GM21737 (cell line): ENCODE measurements at regions not wholly inside any gene's neighbourhood (a gene's known extent, or its start where the extent isn't known, plus 50 kb on each side); places are given as distances from the start of the nearest gene placed in this dataset.
"Not testable (repeated sequence)": the region's sequence is repeated elsewhere in the genome, so short reads cannot be mapped to it uniquely, and the experiment has no call there.

Experiments used
- ATAC-seq: cut with Tn5 transposase; IDR thresholded peaks from one replicate; pipeline ENCODE4 v1.9.1; 2021; ENCODE audit warnings: mild to moderate bottlenecking, moderate library complexity; ENCODE audit not compliant: unreplicated experiment

DNA sequence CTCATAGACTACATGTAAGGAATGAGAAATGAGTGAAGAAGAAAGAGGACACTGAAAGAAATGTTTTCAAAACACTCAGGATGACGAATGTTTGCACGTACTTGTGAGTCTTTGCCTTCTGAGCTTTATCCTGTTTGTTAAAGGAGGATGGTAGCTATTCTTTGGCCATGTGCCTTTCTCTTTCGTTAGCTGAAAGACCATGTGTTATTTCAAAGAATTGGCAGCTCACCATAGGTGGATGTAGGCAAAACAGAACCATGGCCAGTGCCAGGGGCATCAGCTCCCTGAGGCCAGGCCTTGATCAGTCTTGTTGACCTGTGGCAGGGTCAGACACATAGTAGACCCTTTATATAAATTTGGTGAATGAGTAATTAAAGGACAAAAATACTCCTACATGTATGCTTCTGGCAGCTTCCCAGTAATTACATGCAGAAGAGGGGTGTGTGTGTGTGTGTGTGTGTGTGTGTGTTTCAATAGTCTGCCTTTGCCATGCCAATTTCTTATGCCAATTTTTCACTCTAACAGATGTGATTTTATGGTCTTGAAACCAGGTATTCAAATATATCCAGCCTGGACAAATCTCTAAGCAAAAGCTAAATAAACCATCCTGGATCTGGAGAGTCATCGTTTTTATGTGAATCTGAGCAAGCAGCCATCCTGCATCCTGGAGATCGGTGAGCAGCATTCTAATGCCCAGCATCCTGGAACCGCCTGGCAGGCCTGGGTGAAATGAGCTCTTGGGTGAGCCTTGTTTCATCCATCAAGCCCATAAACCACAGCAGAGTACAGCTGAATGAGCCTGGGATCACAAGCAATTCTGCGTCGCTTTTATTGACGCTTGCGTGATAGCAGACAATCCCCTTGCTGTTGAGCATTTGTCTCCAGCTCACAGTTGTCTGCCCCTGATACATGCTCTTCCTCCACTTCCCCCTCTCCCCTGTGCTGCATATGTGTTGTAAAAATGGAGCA, 475.4 kb downstream of the MED10 start:
- no peak for ATAC-seq

GRCh38 chr5:5900350-5900749, 477.9 kb downstream of the ICE1 start:
- no peak for ATAC-seq

GRCh38 chr5:5899716-5900115, 477.2 kb downstream of the ICE1 start:
- no peak for ATAC-seq

GRCh38 chr5:5888284-5888683, 465.8 kb downstream of the ICE1 start:
- no peak for ATAC-seq

DNA sequence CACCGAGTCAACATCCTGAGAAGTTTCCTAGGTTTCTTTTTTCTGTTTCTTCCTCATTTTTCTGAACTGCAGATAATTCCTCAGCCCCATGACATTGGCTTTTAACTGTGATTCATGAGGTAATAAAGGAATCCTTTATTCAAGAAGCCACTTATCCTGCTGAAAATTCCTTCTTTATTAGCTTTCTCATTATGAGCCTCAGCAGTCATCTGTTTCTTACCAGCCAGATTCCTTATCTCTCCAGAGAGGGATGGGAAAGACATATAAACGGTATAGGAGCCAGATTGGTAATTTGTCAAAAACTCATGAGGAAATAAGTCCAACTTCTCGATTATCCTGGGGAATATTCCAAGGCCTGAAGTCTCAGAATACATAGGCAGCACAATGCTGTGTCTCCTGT, 465.4 kb downstream of the ICE1 start:
- no peak for ATAC-seq

DNA sequence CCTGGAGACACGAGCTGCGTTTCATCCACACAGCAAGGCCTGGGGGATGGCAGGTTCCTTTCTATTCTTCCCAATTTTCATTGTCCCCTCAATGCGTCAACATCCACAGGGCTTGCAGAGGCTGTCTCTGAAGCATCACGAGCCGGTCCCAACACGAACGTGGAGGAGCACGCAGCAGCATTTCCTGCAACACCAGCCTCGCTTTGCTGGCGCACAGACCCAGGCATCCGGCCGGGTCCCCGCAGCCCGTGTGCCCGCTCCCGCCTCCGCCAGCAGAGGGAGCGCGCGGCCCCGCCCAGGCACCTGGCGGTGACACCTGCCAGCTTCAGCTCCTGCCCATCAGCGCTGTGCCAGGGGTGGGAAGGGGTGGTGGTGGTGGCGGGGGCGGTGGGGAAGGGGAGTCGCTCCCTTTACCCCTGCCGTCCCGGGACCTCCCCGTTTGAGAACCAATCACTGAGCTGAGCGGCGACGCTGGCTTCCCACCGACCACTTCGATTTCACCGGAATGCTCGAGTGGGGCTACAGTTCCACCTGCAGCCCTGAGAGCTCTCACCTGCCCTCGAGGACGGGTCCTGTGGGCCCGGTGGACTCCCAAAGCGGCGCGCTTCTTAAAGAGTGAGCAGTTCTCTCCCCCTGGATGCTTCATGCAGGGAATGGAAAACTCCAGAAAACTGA, 464.5 kb downstream of the ICE1 start:
- ATAC-seq = no peak

- no peak for ATAC-seq
These were observed 463.9 kb downstream of the ICE1 start for GRCh38 chr5:5886353-5886752.

- ATAC-seq = no peak
These were observed 463.3 kb downstream of the ICE1 start for GRCh38 chr5:5885782-5886181.

- no peak for ATAC-seq
These were observed 462.1 kb downstream of the ICE1 start for GRCh38 chr5:5884593-5884992.

DNA sequence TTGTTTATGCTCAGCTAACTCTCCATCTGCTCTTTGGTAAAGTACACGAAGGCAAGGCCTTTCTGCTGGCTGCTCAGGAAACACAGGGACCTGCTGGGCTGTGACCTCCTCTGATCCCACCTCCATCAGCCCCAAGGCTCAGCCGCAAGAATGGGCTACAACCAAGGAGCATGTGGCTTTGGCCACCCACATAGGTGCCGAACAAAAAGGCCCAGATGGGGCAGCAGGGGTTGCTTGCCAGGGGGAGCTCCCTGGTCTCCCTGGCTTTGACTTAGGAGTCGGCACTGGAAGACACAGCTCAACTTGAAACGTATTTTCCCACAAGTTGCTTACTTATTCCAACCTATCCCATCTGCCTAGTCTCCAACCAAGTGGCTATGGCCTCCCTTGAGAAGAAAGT, 461.1 kb downstream of the ICE1 start:
- ATAC-seq = no peak

DNA sequence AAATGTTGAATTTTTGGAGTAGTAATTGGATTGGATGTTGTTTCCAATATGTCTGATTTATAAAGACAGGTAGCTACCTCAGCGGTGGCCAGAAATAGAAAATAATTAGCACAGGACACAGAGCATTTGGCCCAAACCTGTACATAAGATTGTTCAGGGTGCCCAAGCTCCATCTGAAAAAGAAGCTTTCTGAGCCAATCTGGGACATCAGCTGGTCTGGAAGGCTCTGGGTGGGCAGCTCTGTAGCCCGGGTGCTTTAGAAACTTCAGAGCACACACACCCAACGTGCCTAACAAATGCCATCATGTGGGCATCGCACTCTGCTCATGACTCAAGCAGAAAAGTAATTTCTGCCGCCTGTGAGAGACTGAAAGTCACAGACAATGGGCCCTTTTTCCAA, 460.7 kb downstream of the ICE1 start:
- ATAC-seq = no peak

DNA sequence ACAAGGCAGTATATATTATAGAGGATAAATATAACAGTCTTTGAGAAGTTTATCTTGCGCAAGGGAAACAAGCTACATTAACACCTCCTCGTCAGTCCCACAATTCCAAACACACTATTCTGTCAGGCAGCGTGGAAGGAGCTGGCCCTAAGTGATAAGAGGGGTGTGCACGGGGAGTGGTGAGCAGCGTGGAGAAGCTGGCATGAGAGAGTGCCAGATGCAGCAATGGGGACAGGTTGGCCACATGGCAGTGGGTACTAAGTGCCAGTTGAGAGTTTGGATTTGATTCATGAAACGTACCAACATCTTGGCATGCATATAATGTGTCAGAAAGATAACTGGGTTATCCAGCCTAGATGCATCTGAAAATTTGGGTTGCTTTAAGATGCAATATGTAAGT, 460.2 kb downstream of the ICE1 start:
- no peak for ATAC-seq

- peak; percentile 57 for ATAC-seq
These were observed 458.8 kb downstream of the ICE1 start for GRCh38 chr5:5881294-5881693.

- no peak for ATAC-seq
These were observed 457.7 kb downstream of the ICE1 start for GRCh38 chr5:5880077-5880763.

DNA sequence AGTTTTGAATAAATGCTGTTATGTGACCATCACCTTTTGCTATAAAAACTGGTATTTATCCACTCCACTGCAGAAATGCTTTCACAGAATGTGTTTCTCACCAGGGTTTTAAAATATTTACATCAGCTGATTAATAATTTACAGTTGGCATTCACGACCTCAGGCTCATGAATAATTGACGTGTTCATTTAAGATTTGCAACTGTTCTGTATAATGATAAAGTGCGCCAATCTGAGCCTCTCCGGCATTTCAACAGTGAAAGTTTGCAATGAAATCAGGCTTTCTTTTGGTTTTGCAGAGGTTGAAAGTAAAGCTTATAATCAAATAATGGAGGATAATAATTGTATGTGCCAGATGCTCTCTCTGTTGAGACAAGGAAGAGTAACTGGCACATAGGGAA, 434.9 kb downstream of the ICE1 start:
- no peak for ATAC-seq

DNA sequence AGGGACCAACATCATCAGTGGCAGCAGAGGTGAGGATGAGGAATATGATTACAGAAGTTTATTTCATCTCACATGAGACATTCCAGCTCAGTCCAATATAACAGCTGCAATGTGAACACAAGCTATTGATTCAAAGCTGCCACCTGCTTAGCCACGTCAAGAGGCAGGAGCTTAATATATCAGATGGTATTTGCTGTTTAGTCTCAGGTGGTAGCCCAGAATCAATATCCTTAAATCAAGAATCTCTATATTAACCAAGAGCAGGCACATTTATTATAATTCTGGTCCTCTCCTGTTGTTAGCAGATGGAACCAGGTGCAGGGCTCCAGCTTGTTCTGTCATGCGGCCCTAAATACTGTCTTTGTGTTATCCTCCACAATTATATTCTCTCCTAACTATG, 431.6 kb downstream of the ICE1 start:
- no peak for ATAC-seq

GRCh38 chr5:5838493-5838892, 416.0 kb downstream of the ICE1 start:
- no peak for ATAC-seq

GRCh38 chr5:5831622-5832021, 409.1 kb downstream of the ICE1 start:
- not testable (repeated sequence) for ATAC-seq

DNA sequence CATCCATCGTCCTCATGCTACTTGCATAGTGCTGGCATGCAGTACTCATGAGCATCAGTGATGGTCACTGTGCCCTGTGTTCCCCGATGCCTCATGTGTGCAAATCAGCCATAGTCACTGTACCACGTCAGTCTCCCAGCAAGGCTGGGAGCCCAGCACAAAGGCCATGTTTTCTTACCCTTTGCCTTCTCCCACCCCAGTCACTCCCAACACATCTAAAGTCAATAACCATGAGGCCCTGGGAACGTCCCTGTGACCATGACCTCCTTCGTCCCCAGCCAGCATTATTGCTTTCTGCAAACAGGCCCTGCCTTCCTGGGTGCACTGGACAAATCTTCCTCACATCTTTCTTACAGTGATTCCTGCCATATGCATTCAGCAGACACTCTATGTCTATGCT, 406.1 kb downstream of the ICE1 start:
- no peak for ATAC-seq

- ATAC-seq = no peak
These were observed 404.4 kb downstream of the ICE1 start for GRCh38 chr5:5826911-5827310.

DNA sequence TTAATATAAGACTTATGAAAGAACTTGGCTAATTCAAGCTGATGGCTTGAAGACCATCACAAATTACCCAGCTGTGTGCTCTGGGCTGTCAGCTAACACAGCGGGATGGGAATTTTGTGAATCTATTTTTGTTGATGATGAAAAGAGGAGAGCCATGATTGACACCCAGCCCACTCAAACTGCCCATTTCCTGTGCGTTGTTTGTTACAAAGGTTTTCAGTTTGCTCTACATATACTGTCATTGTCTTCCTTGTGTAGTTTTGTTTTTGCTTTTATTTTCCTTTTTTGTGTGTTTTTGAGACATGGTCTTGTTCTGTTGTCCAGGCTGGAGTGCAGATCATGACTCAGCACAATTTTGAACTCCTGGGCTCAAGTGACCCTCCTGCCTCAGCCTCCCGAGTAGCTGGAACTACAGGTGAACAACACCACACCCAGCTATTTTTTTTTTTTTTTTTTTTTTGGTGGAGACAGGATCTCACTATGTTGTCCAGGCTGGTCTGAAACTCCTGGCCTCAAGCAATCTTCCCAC, 400.3 kb downstream of the ICE1 start:
- ATAC-seq = no peak
